Liver (tissue), 3 donors: ENCODE measurements at regions not wholly inside any gene's neighbourhood (a gene's known extent, or its start where the extent isn't known, plus 50 kb on each side); places are given as distances from the start of the nearest gene placed in this dataset.

ENCODE experiments used
- EGR1 ChIP-seq, 2 donors: IDR thresholded peaks; 2 replicates each; pipeline ENCODE4 v1.6.1; 2016 to 2018; ENCODE audit warnings: antibody characterized with exemption in 2 of 2, low read depth in 2 of 2
- FOXA1 ChIP-seq: IDR thresholded peaks from 2 replicates; pipeline ENCODE4 v1.6.1; 2016; ENCODE audit warnings: antibody characterized with exemption
- FOXA2 ChIP-seq: IDR thresholded peaks from 2 replicates; pipeline ENCODE4 v1.6.1; 2016; ENCODE audit warnings: antibody characterized with exemption
- GABPA ChIP-seq, 2 donors: IDR thresholded peaks in 1 of 2; conservative IDR thresholded peaks in 1 of 2; 2 replicates each; pipeline ENCODE4 v1.6.1; 2016; ENCODE audit warnings: antibody characterized with exemption in 2 of 2, mild to moderate bottlenecking in 1 of 2, moderate library complexity in 1 of 2
- HNF4A ChIP-seq, 2 donors: conservative IDR thresholded peaks; 2 replicates each; pipeline ENCODE4 v1.6.1; 2016; ENCODE audit warnings: antibody characterized with exemption in 2 of 2, mild to moderate bottlenecking in 2 of 2
- HNF4G ChIP-seq: IDR thresholded peaks from 2 replicates; pipeline ENCODE4 v1.6.1; 2016; ENCODE audit warnings: antibody characterized with exemption
- JUND ChIP-seq, 2 donors: IDR thresholded peaks; 2 replicates each; pipeline ENCODE4 v1.6.1; 2016; ENCODE audit warnings: antibody characterized with exemption in 2 of 2
- RAD21 ChIP-seq, 2 donors: IDR thresholded peaks; 2 replicates each; pipeline ENCODE4 v1.6.1; 2016; ENCODE audit warnings: antibody characterized with exemption in 2 of 2, mild to moderate bottlenecking in 2 of 2
- SP1 ChIP-seq: IDR thresholded peaks from 2 replicates; pipeline ENCODE4 v1.6.1; 2018; ENCODE audit warnings: antibody characterized with exemption, mild to moderate bottlenecking
- TAF1 ChIP-seq: conservative IDR thresholded peaks from 2 replicates; pipeline ENCODE4 v1.6.1; 2016; ENCODE audit warnings: antibody characterized with exemption, mild to moderate bottlenecking
- YY1 ChIP-seq: IDR thresholded peaks from 2 replicates; pipeline ENCODE4 v1.6.1; 2016; ENCODE audit warnings: antibody characterized with exemption, mild to moderate bottlenecking
- TF ChIP-seq, protein P1 (sequence below): fragments of 150-350 bp; IDR thresholded peaks from 2 replicates; pipeline ENCODE4 v1.5.1; 2017; ENCODE audit warnings: improper control_type of control experiment, low read depth, low read length; ENCODE audit not compliant: missing input control
- TF ChIP-seq, protein P2 (sequence below): IDR thresholded peaks from 2 replicates; pipeline ENCODE4 v1.6.1; 2016; ENCODE audit warnings: antibody characterized with exemption
- TF ChIP-seq, protein P3 (sequence below): IDR thresholded peaks from 2 replicates; pipeline ENCODE4 v1.6.1; 2016; ENCODE audit warnings: antibody characterized with exemption, mild to moderate bottlenecking
- donor health status: healthy.
- donor health status: healthy.

DNA sequence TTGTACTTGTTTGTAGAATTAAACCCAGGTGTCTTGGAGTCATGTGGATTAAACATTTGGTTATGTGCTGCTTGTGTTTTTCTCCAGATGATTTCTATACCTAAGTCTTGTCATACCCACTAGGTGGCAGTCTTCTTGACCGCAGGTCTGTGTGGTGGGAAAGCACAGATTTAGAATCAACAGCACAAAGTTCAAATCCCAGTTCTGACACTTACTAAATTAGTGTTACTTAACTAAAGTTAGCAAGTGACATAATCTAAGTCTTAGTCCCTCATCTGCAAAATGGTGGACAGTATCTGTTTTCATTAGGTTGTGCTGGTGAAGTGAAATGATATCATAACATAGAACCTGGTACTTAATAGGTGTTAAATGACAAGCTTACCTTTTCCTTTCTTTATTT is 151.0 kb upstream of the ARHGAP5 start:
- TF ChIP-seq, protein P1, sequence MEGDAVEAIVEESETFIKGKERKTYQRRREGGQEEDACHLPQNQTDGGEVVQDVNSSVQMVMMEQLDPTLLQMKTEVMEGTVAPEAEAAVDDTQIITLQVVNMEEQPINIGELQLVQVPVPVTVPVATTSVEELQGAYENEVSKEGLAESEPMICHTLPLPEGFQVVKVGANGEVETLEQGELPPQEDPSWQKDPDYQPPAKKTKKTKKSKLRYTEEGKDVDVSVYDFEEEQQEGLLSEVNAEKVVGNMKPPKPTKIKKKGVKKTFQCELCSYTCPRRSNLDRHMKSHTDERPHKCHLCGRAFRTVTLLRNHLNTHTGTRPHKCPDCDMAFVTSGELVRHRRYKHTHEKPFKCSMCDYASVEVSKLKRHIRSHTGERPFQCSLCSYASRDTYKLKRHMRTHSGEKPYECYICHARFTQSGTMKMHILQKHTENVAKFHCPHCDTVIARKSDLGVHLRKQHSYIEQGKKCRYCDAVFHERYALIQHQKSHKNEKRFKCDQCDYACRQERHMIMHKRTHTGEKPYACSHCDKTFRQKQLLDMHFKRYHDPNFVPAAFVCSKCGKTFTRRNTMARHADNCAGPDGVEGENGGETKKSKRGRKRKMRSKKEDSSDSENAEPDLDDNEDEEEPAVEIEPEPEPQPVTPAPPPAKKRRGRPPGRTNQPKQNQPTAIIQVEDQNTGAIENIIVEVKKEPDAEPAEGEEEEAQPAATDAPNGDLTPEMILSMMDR: peak; percentile 55
- no peak for TF ChIP-seq HNF4G
- TF ChIP-seq TAF1: no peak
- TF ChIP-seq, protein P2, sequence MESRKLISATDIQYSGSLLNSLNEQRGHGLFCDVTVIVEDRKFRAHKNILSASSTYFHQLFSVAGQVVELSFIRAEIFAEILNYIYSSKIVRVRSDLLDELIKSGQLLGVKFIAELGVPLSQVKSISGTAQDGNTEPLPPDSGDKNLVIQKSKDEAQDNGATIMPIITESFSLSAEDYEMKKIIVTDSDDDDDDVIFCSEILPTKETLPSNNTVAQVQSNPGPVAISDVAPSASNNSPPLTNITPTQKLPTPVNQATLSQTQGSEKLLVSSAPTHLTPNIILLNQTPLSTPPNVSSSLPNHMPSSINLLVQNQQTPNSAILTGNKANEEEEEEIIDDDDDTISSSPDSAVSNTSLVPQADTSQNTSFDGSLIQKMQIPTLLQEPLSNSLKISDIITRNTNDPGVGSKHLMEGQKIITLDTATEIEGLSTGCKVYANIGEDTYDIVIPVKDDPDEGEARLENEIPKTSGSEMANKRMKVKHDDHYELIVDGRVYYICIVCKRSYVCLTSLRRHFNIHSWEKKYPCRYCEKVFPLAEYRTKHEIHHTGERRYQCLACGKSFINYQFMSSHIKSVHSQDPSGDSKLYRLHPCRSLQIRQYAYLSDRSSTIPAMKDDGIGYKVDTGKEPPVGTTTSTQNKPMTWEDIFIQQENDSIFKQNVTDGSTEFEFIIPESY: no peak
- no peak for TF ChIP-seq FOXA1
- TF ChIP-seq HNF4A (conservative IDR thresholded peaks at IDR 0.05): peak; percentile 39 to 76
- TF ChIP-seq SP1: no peak
- TF ChIP-seq, protein P3, sequence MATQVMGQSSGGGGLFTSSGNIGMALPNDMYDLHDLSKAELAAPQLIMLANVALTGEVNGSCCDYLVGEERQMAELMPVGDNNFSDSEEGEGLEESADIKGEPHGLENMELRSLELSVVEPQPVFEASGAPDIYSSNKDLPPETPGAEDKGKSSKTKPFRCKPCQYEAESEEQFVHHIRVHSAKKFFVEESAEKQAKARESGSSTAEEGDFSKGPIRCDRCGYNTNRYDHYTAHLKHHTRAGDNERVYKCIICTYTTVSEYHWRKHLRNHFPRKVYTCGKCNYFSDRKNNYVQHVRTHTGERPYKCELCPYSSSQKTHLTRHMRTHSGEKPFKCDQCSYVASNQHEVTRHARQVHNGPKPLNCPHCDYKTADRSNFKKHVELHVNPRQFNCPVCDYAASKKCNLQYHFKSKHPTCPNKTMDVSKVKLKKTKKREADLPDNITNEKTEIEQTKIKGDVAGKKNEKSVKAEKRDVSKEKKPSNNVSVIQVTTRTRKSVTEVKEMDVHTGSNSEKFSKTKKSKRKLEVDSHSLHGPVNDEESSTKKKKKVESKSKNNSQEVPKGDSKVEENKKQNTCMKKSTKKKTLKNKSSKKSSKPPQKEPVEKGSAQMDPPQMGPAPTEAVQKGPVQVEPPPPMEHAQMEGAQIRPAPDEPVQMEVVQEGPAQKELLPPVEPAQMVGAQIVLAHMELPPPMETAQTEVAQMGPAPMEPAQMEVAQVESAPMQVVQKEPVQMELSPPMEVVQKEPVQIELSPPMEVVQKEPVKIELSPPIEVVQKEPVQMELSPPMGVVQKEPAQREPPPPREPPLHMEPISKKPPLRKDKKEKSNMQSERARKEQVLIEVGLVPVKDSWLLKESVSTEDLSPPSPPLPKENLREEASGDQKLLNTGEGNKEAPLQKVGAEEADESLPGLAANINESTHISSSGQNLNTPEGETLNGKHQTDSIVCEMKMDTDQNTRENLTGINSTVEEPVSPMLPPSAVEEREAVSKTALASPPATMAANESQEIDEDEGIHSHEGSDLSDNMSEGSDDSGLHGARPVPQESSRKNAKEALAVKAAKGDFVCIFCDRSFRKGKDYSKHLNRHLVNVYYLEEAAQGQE: no peak
- TF ChIP-seq EGR1 (IDR thresholded peaks at IDR 0.05; ENCODE audit: low read depth in 2 of 2): no peak
- no peak for TF ChIP-seq YY1
- peak; percentile 77 to 90 for TF ChIP-seq RAD21 (IDR thresholded peaks at IDR 0.05)
- no peak for TF ChIP-seq JUND (IDR thresholded peaks at IDR 0.05)
- no peak for TF ChIP-seq GABPA (IDR thresholded peaks at IDR 0.05 in 1 of 2, conservative IDR thresholded peaks at IDR 0.05 in 1 of 2)
- peak; percentile 14 for TF ChIP-seq FOXA2
